ENCODE measurements at regions not wholly inside any gene's neighbourhood (a gene's known extent, or its start where the extent isn't known, plus 50 kb on each side); places are given as distances from the start of the nearest gene placed in this dataset.

DNA sequence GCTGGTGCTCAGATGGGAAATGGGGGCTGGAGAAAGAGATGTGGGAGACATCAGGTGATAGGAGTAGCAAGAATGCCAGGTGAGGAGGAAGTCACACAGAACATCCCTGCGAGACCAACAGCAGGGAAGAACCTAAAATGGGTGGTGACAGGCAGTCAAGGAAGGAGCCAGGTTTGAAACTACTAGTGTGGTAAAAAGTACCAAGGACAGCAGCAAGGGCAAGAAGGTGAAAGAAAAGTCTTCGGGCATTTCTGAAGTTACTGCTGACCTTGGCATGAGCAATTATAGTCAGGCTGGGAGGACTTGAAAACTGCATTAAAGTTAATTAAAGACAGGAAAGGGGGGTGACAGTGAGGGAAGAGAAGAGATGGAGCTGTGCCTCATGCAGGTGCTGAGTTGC lies 410.4 kb downstream of the RAD51AP2 start:
- TF ChIP-seq, protein P1, sequence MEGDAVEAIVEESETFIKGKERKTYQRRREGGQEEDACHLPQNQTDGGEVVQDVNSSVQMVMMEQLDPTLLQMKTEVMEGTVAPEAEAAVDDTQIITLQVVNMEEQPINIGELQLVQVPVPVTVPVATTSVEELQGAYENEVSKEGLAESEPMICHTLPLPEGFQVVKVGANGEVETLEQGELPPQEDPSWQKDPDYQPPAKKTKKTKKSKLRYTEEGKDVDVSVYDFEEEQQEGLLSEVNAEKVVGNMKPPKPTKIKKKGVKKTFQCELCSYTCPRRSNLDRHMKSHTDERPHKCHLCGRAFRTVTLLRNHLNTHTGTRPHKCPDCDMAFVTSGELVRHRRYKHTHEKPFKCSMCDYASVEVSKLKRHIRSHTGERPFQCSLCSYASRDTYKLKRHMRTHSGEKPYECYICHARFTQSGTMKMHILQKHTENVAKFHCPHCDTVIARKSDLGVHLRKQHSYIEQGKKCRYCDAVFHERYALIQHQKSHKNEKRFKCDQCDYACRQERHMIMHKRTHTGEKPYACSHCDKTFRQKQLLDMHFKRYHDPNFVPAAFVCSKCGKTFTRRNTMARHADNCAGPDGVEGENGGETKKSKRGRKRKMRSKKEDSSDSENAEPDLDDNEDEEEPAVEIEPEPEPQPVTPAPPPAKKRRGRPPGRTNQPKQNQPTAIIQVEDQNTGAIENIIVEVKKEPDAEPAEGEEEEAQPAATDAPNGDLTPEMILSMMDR (IDR thresholded peaks at IDR 0.05; ENCODE audit: low read depth, low read length): no peak
- TF ChIP-seq, protein P2, sequence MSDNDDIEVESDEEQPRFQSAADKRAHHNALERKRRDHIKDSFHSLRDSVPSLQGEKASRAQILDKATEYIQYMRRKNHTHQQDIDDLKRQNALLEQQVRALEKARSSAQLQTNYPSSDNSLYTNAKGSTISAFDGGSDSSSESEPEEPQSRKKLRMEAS (IDR thresholded peaks at IDR 0.05; ENCODE audit: low read depth, low read length): no peak
